GM19372 (cell line): ENCODE measurements at regions not wholly inside any gene's neighbourhood (a gene's known extent, or its start where the extent isn't known, plus 50 kb on each side); places are given as distances from the start of the nearest gene placed in this dataset.

ENCODE experiments used
- ATAC-seq: cut with Tn5 transposase; IDR thresholded peaks from one replicate; pipeline ENCODE4 v1.9.1; 2021; ENCODE audit warnings: mild to moderate bottlenecking, low read depth, moderate library complexity; ENCODE audit not compliant: unreplicated experiment

DNA sequence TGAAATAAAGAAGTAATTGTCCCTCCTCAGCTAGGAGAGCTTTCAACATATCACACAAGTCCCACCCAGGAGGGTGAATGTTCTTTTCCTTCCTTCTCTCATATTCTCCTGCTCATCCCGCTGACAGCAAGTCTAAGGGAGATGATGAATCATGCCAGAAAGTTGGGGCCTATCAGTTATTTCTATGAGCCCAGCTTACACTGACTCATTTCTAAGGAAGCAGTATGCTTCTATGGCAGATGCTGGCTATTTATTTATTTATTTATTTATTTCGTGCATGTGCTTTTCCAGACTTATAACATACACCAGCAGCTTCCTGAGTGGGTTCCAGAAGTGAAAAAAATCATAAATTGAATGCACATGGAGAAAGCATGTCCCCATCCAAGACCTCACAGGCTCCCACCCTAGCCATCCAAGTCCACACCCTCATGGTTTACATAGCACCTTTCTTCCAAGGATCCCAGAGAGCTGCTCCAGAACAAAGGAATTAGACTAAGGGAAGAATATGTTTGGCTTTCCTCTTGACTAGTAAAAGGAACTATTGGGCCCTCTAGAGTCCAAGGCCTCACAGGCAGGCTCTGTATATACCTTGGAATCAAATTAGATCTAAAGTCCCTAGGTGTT is 1074.2 kb upstream of the ZEB2 start:
- ATAC-seq: no peak

GRCh38 chr2:145593280-145593679 is 1073.4 kb upstream of the ZEB2 start:
- peak; percentile 55 for ATAC-seq

GRCh38 chr2:145592361-145592760 is 1072.4 kb upstream of the ZEB2 start:
- no peak for ATAC-seq

DNA sequence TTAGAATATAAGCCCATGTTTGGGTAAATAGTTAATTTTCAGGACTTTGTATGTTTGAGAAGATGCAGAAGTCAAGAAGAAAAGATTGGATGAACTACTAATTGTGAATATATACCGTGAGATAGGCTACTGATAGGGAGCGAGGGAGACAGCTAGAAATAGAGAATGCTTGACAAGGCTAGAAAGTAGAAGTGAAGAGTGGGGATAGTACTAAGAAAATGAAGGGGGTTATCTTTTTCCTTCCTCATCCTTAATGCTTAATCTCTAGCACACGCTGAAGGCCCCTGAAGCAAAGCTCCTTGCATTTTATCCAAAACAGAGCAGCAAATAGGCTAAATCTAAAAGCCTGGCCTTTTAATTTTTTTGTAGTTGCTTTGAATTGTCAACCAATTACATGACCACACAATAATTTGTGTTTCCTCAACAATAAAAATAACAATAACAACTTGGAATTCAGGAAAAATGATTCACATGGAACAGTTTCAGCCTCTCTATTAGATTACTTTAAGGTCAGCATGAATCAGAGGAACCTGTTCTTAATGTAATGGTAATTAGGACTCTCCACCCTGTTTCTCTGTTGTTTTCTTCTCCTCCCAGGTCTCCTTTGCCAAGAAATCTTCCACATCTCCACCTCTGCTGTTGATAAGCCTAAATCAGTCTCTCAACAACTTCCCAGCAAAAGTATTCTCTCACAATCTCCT is 1071.3 kb upstream of the ZEB2 start:
- ATAC-seq: no peak

DNA sequence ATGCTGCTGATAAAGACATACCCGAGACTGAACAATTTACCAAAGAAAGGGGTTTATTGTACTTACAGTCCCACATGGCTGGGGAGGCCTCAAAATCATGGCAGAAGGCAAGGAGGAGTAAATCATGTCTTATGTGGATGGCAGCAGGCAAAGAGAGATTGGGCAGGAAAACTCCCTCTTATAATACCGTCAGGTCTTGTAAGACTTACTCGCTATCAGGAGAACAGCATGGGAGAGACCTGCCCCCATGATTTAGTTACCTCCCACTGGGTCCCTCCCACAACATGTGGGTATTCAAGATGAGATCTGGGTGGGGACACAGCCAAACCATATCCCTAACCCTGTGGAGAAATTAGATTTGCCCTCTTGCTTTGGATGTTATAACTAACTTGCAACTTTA is 1068.0 kb upstream of the ZEB2 start:
- no peak for ATAC-seq

DNA sequence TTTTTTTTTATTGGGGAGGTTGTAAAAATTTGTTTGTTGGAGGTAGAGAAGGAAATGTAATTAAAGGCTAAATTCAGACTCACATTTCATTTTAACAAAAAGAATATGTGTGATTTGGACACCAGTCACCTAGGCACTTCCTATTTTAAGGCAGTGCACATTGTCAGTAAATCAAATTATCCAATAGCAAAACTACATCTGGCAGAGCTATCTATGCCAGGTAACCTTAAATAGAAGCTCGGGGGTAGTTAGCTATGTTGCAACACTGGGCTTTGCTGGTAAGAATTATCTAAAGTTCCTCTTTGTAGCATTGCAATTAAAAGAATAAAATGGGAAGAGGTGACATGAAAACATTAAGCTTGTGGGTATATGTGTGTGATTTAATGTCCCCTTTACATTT is 1064.4 kb upstream of the ZEB2 start:
- no peak for ATAC-seq

GRCh38 chr2:145573608-145574007 is 1053.7 kb upstream of the ZEB2 start:
- no peak for ATAC-seq

GRCh38 chr2:145572238-145572637 is 1052.3 kb upstream of the ZEB2 start:
- ATAC-seq: no peak

GRCh38 chr2:145569108-145569507 is 1049.2 kb upstream of the ZEB2 start:
- no peak for ATAC-seq

GRCh38 chr2:145563741-145564615 is 1044.1 kb upstream of the ZEB2 start:
- ATAC-seq: no peak

DNA sequence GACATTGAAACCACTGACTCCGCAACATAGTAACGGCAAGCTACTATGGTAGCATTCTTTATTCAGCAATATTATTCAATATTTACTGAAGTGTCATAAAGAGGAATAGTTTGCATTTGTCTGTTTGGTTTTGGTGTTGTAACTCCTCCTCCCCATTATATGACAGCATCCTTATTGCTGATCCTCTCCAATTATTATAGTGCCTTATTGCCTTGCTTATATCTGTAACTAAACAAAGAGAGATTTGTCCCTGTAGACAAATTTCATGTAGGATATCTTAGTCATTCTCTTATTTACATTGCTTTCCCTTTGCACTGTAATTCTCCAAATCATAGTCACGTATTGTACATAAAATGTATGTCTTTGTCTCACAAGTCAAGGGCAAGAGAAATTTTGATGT is 1041.2 kb upstream of the ZEB2 start:
- ATAC-seq: no peak

DNA sequence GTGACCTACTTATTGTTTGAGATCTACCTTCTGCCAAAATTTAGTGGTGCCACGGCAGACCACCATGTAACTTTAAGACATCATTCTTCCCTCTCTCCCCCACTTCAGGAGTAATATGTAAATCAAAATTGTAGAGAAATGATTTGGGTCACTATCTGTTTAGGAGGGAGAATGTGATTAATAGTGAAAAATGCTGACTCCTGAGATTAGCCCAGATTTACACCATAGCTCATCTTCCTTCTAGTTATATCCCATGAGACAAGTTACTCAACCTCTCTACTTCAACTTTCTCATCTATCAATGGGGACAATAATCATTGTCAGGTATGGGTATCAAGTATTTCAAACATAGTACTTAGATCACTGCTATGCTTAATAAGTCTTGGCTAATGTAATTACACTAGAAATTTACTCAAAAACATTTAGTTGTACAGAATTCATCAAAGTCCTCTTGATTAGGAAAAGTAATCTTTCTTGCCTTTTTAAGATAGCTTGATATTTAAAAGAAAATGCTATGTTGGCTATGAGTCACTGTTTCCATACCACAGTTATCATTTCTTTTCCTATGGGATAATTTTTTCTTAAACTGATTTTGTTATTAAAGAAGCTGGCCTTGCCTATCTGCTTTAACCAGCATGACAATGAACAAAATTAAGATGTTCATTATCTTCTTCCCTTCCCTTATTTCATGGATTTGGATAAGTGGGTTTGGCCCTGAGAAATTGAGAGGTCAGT is 1038.9 kb upstream of the ZEB2 start:
- ATAC-seq: no peak

GRCh38 chr2:145555360-145555759 is 1035.4 kb upstream of the ZEB2 start:
- no peak for ATAC-seq

DNA sequence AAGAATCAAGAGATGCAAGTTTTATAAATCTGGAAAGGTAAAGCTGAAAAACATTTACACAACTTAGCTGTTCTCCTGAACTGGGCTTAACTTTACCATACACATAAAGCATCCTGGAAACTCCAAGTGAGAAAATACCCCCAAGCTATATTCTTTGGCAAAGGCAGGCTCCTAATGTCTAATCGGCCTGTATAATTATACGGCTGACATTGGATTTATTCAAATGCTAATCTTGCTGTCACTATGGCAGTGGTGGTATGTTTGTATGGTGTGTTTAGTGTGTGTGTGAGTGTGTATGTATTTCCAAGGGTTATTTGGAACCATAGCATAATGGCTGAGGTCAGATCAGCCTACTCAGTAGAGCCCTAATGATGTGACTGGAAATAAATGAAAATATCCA is 1031.8 kb upstream of the ZEB2 start:
- no peak for ATAC-seq

DNA sequence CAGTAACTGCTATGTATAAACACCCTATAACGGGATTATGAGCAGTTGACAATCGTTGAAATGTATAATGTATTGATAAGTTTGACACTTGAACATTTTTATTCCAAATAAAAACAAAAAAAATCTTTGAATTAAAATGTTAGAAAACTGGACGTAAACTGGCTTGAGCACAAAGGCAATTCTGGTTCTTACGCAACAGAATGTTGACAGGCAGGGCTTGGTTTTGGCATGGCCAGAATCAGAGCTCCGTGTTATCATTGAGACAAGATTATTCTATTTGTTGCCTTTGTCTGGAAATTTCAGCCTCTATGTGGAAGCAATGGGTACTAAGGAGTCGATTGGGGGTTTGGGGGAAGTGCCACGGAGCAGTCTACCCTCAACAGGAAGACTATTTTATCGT is 1028.6 kb upstream of the ZEB2 start:
- ATAC-seq: no peak

- ATAC-seq: no peak
Measured at GRCh38 chr2:145547620-145548019, 1027.7 kb upstream of the ZEB2 start.

DNA sequence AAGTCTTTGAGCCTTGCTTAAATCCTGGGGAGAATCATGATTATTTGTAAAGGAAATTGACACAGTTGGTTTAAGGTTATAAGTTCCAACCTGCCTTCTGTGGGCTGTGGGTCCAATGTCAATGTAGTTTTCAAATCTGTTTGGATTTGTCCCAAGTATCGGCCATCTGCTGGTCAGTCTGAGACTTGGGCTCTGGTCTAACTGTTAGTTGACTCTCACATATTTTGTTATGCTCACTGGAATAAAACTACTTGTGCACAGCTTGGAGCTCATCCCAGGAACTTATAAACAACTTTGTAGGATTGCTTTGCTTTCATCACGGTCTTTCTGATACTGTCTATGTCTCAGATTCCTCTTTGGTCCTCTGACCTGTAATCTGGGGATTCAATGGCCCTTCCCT is 1026.2 kb upstream of the ZEB2 start:
- ATAC-seq: no peak

GRCh38 chr2:145543856-145544255 is 1023.9 kb upstream of the ZEB2 start:
- ATAC-seq: no peak

DNA sequence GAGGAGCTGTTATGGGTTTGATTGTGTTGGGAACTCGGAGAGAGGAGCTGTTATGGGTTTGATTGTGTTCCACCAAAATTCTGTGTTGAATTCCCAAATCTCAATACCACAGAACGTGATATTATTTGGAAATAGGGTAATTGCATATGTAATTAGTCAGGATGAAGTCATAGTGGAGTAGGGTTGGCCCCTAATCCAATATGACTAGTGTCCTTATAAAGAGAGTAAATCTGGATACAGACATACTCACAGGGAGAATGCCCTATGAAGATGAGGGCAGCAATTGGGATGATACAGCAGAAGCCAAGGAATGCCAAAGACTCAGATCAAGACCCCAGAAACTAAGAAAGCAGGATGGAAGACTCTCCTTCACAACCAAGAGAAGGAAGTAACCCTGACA is 1023.2 kb upstream of the ZEB2 start:
- no peak for ATAC-seq

- ATAC-seq: no peak
Measured at GRCh38 chr2:145541028-145541427, 1021.1 kb upstream of the ZEB2 start.
